Endothelial cell of umbilical vein (primary cell): ENCODE measurements at regions not wholly inside any gene's neighbourhood (a gene's known extent, or its start where the extent isn't known, plus 50 kb on each side); places are given as distances from the start of the nearest gene placed in this dataset.

ENCODE experiments used
- BruUV-seq: library from RNA; stranded (reverse); fragments of 400-500 nt; replicated peaks from 2 replicates; lab custom pipeline; 2021; lab: Mats Ljungman, UMichigan
- CTCF ChIA-PET: fragments of 300-600, 350-600 bp; sonication (Branson Sonifier 250); formaldehyde crosslinking; loops from one replicate; lab custom pipeline; 2021; ENCODE audit warnings: antibody characterized with exemption, inconsistent platforms; lab: Charles Lee
- POLR2A ChIA-PET: fragments of 300-600, 350-600 bp; sonication (Branson Sonifier 250); formaldehyde crosslinking; loops from one replicate; lab custom pipeline; 2021; ENCODE audit warnings: antibody characterized with exemption, inconsistent platforms; lab: Charles Lee
- DNase-seq: peaks from one replicate; pipeline ENCODE4 v3.0.0-alpha.2; 2011; ENCODE audit warnings: low read depth, low spot score
- FAIRE-seq: peaks from 2 replicates; lab custom pipeline; 2011; peaks lifted over from hg19 to GRCh38; lab: Jason Lieb, UNC
- H2AFZ ChIP-seq: 2 replicates; pipeline ENCODE4 v1.6.0; 2012; ENCODE audit warnings: low read depth, low read length, control low read depth, inconsistent platforms
- H3K27ac ChIP-seq: 2 replicates; pipeline ENCODE4 v1.5.1; 2011; ENCODE audit warnings: low read depth, mild to moderate bottlenecking, control low read depth, low read length, moderate library complexity; ENCODE audit not compliant: insufficient read depth
- H3K27me3 ChIP-seq, 2 experiments: 2 replicates each; pipeline versions ENCODE4 v1.6.0 to v1.6.1; 2011; ENCODE audit warnings: low read length in 2 of 2, mixed read lengths in 1 of 2; ENCODE audit not compliant: control insufficient read depth in 2 of 2, insufficient read depth in 2 of 2
- H3K36me3 ChIP-seq, 2 experiments: 2 replicates in 1 of 2; 3 replicates in 1 of 2; pipeline ENCODE4 v1.5.1; 2011; ENCODE audit warnings: low read length in 2 of 2, mild to moderate bottlenecking in 1 of 2, moderate library complexity in 1 of 2; ENCODE audit not compliant: control insufficient read depth in 2 of 2, insufficient read depth in 2 of 2; ENCODE audit errors: extremely low read depth in 1 of 2
- H3K4me1 ChIP-seq: 3 replicates; pipeline ENCODE4 v1.5.1; 2011; ENCODE audit warnings: mild to moderate bottlenecking, low read length; ENCODE audit not compliant: control insufficient read depth, insufficient read depth; ENCODE audit errors: extremely low read depth
- H3K4me2 ChIP-seq: 2 replicates; pipeline ENCODE4 v1.6.1; 2011; ENCODE audit warnings: low read length, control low read depth, mixed read lengths; ENCODE audit not compliant: insufficient read depth
- H3K4me3 ChIP-seq, 3 experiments: fragments of 200-600 bp in 1 of 3; sonication (generic), shearing (Covaris generic) in 1 of 3; replicated peaks in 1 of 3; 2 replicates each; pipeline ENCODE4 v1.5.1; 2011 to 2016; ENCODE audit warnings: control low read depth in 3 of 3, low read length in 3 of 3, mild to moderate bottlenecking in 2 of 3, inconsistent platforms in 1 of 3, low read depth in 1 of 3, moderate library complexity in 1 of 3; ENCODE audit not compliant: insufficient read depth in 1 of 3
- H3K79me2 ChIP-seq: 2 replicates; pipeline ENCODE4 v1.6.0; 2012; ENCODE audit warnings: low read length, inconsistent platforms; ENCODE audit not compliant: control insufficient read depth, insufficient read depth
- H3K9ac ChIP-seq: replicated peaks from 2 replicates; pipeline ENCODE3; 2011; ENCODE audit warnings: low read length, control low read depth; ENCODE audit not compliant: insufficient read depth; ENCODE audit errors: extremely low read depth
- H3K9me1 ChIP-seq: replicated peaks from 3 replicates; pipeline ENCODE4 v1.6.0; 2011; ENCODE audit warnings: mild to moderate bottlenecking, low read length; ENCODE audit not compliant: control insufficient read depth, insufficient read depth; ENCODE audit errors: extremely low read depth
- H3K9me3 ChIP-seq: replicated peaks from 2 replicates; pipeline ENCODE4 v1.5.1; 2012; ENCODE audit warnings: low read length, inconsistent platforms; ENCODE audit not compliant: control insufficient read depth, insufficient read depth
- H4K20me1 ChIP-seq: replicated peaks from 2 replicates; pipeline ENCODE3; 2011; ENCODE audit warnings: mild to moderate bottlenecking, low read length; ENCODE audit not compliant: control insufficient read depth, insufficient read depth; ENCODE audit errors: extremely low read depth
- EZH2 ChIP-seq: IDR thresholded peaks from 2 replicates; pipeline ENCODE4 v1.6.1; 2012; ENCODE audit warnings: borderline replicate concordance, low read depth, mild to moderate bottlenecking, moderate library complexity, low read length, inconsistent platforms; ENCODE audit not compliant: severe bottlenecking
- FOS ChIP-seq: IDR thresholded peaks from 2 replicates; pipeline ENCODE4 v1.6.1; 2011; ENCODE audit warnings: mild to moderate bottlenecking, low read length, moderate library complexity, borderline replicate concordance; ENCODE audit not compliant: insufficient read depth
- GATA2 ChIP-seq: IDR thresholded peaks from 2 replicates; pipeline ENCODE4 v1.7.0; 2011; ENCODE audit warnings: low read depth, mild to moderate bottlenecking, moderate library complexity, mixed read lengths, low read length; ENCODE audit not compliant: insufficient read length, insufficient read depth
- JUN ChIP-seq: IDR thresholded peaks from 2 replicates; pipeline ENCODE4 v1.6.1; 2011; ENCODE audit warnings: borderline replicate concordance, low read depth; ENCODE audit not compliant: insufficient read length, insufficient read depth
- POLR2A ChIP-seq: IDR thresholded peaks from 2 replicates; pipeline ENCODE4 v1.6.1; 2012; ENCODE audit warnings: low read depth, mild to moderate bottlenecking, control low read depth, low read length
- POLR2AphosphoS5 ChIP-seq: IDR thresholded peaks from 2 replicates; pipeline ENCODE4 v1.6.1; 2012; ENCODE audit warnings: low read depth, mild to moderate bottlenecking, control low read depth, low read length, moderate library complexity; ENCODE audit not compliant: insufficient read depth
- dilution Hi-C: fragments of 300-500 bp; cut with MboI; formaldehyde crosslinking; loops from one replicate; pipeline ENCODE4 v1.15.0; 2019; ENCODE audit warnings: low sequenced_read_pairs; ENCODE audit not compliant: extremely low pct_ligation_motif_present
- intact Hi-C: fragments of 100-400 bp; cut with micrococcal nuclease; formaldehyde crosslinking; loops from one replicate; pipeline ENCODE4 v1.10.0; 2022

DNA sequence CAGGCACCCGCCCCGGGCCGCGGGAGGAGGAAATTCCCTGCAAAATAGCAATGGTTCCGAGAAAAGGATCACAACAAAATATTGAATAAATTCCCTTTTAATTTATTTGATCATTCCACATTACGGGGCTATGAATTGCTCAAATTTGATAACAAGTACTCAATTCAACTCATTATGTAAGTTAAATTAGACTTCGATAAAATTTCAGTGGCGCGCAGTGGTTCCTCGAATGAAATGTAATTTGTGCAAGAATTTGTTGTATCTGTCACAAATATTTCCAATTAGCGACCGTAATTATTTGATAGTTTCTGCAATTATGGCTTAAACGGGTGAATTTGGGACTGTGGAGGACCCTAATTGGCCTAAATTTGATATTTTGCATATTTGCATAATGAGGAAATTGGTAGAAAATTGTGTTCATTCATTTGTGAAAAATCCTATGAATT, 76.0 kb upstream of the TBCA start:
- ChIA-PET POLR2A (no interaction called here), CTCF (interaction anchor here (1.0 to 1.4 kb wide), 4 partner anchors 9 to 206 kb away, joined by 3 to 4 read pairs (median 3); no protein-coding TSS in a partner anchor)
- no peak overlapping the region for H3K9ac ChIP-seq
- H3K27ac ChIP-seq: no peak overlapping the region
- peak; percentile 9 for DNase-seq
- H2AFZ ChIP-seq: peak overlapping the region; percentile 70
- dilution Hi-C loops: no loop called here
- peak; percentile 28 for TF ChIP-seq EZH2
- TF ChIP-seq POLR2A: no peak
- no peak for TF ChIP-seq POLR2AphosphoS5
- no peak for TF ChIP-seq GATA2
- no peak for TF ChIP-seq JUN
- TF ChIP-seq FOS: no peak
- H3K4me1 ChIP-seq: peaks cover 6% of the 10 kb centered on the region
- intact Hi-C loops: loop anchor here (5.0 kb wide), 1 partner anchor 75 kb away; the partner anchor contains the start of gene TBCA
- H3K4me2 ChIP-seq: peak overlapping the region; percentile 93
- H3K27me3 ChIP-seq: peaks cover 50 to 52% of the 10 kb centered on the region in 2 experiments
- H4K20me1 ChIP-seq: no peaks in the 10 kb centered on the region
- no peaks in the 10 kb centered on the region for H3K9me3 ChIP-seq
- no peak for FAIRE-seq
- peak overlapping the region; percentile 28 to 62 (median 44) for H3K4me3 ChIP-seq
- no TSS peak for BruUV-seq
- no peaks in the 10 kb centered on the region for H3K9me1 ChIP-seq
- no peaks in the 10 kb centered on the region for H3K79me2 ChIP-seq
- no peaks in the 10 kb centered on the region for H3K36me3 ChIP-seq
